Activated naive CD4-positive, alpha-beta T cell treated with Interleukin-2 at 50 U/mL for 16 hours (primary cell): ENCODE measurements at regions not wholly inside any gene's neighbourhood (a gene's known extent, or its start where the extent isn't known, plus 50 kb on each side); places are given as distances from the start of the nearest gene placed in this dataset.

ENCODE experiments used
- DNase-seq: peaks from one replicate; pipeline ENCODE4 v3.0.0-alpha.2; 2020

DNA sequence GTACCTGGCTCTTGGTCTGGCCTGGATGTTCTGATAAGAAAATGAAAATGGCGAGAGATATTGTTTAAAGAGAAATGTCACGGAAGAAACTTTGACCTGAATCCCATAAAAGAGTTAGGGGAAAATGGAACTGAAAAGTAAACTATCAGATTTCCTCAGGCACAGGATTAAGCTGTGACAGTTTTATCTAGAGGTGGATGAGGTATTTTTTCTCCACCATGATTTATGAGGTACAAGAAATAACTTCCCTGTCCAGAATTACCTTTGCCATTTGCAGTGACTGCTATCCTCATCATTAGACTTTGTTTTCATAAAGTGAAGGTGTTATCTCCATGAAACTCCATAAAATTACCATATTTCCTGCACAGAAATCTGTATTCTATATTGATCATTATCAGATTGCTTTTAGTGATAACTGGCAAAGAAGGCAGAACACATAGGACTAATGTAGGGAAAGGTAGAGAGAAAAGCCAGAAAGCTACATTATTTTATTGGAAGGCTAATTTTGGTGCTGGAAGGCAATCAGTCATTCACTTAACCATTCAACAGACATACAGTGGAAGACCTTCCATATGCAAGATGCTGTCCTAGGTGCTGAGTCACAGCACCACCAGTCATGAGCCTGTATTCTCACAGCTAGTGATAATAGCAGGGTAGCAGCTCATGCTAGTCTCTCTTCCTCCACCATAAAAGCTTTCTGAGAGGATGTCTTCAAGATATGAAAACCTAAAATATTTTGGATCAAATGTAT is 427.3 kb upstream of the CITED2 start:
- DNase-seq, result no peak

DNA sequence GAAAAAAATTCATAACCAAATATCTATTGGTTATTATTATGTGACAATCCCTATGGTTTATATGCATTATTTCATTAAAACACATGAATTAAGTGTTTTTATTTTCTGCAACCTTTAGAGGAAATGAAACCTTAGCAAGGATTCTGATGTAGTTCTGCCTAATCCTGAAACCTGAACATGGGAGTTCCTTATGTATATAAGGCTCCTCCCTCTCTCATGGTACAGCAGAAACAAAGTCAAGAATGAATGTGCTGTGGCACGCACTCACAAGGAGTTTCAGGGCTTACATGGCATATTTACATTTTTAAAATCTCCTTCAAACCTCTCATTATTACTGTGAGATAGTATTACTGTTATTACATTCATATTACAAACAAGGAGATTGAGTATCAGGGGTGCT is 426.4 kb upstream of the CITED2 start:
- DNase-seq, result no peak

DNA sequence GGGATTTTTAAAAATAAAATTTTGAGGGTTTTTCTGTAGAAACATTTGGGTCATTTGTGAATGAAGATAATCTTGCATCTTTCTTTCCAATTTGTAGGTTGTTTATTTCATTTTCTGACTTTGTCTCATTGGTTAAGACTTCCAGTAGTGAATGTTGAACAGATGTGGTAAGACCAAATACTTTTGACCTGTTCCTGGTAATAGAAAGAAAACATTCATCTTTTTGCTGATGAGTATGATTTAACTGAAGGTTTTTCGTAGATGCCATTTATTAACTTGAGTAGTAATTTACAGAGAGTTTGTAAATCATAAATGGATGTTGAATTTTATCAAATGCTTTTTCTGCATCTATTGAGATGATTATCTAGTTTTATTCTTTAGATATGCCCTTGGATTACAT is 416.1 kb upstream of the CITED2 start:
- DNase-seq, result no peak

DNA sequence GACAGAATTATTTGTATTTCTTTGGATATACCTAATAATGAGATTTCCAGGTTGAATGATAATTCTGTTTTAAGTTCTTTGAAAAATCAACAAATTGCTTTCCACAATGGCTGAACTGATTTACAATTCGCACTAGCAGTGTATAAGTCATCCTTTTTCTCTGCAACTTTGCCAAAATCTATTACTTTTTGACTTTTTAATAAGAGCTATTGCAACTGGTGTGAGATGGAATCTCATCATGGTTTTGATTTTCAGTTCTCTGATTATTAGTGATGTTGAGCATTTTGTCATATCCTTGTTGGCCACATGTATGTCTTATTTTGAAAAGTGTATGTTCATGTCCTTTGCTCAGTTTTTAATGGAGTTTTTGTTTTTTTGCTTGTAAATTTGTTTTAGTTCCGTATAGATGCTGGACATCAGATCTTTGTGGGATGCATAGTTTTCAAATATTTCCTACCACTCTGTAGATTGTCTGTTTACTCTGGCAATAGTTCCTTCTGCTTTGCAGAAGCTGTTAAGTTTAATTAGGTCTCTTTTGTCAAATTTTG is 409.8 kb upstream of the CITED2 start:
- no peak for DNase-seq

DNA sequence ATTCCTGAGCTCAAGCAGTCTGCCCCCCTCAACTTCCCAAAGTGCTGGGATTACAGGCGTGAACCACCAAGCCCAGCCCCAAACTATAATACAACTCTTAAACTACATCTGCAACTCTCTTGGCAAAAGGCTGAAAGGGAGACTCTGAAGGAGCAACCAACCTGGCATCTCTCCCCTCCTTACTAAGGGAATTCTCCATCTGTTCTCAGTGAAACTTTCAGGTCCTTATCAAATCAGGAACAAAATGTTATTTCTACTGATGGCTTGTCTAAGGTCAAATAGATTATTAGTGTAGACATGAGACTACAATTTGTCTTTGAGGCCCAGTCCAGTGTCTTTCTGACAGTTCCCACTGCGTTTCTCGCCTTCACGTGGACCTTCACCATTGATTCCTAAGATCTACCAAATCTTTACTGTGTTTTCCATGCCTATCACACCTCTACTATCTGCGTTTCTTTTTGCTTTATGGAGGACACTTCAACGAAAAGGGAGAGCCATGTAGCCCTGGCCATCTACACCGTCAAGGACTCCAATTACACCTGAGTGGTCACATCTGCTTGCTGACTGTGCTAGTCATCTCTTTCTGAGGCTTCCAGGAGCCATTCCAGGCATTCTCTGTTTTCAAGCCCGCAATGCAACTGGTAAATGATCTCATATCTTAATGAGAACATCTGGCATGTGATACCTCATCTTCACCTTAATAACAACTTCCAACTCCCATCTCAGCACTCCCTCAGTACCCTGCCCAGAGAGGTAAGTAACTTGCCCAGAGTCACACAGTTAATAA is 405.7 kb upstream of the CITED2 start:
- no peak for DNase-seq

DNA sequence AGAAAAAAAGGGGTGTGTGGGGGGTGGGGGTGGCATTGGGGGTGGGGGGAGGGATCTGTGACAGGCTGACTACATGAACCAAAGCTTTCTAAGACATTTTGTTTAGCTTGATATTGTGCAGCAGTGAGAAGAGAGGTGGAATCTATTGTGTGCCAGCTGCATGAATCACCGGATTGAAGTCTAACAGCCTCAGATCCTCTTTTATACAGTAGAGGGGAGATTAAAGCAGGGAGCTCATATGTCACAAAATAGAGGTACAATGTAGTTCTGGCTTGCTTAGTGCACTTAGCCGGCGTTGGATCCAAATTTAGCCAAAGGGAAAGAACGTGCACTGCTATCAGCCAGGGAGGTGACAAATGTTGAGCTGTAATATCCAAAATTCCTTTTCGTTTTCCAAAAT is 404.2 kb upstream of the CITED2 start:
- DNase-seq, result no peak

DNA sequence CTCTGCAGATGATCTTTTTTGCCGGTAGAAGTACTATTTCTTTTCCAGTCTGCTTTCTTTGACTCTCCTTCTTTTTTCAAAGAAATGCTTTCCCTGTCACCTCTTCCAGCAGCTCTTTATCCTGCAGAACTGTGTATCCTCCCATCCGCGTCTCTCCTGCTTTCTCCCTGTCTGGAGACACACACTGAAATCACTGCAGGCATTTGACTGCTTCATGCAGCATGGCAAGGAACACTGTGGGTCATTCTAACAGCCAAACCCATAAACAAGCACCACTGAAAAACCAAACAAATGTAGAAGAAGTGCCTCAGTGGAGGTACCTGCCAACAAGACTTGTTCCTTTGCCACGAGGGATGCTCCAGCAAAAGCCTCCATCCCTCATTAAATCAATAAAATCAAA is 403.7 kb upstream of the CITED2 start:
- DNase-seq, result no peak

DNA sequence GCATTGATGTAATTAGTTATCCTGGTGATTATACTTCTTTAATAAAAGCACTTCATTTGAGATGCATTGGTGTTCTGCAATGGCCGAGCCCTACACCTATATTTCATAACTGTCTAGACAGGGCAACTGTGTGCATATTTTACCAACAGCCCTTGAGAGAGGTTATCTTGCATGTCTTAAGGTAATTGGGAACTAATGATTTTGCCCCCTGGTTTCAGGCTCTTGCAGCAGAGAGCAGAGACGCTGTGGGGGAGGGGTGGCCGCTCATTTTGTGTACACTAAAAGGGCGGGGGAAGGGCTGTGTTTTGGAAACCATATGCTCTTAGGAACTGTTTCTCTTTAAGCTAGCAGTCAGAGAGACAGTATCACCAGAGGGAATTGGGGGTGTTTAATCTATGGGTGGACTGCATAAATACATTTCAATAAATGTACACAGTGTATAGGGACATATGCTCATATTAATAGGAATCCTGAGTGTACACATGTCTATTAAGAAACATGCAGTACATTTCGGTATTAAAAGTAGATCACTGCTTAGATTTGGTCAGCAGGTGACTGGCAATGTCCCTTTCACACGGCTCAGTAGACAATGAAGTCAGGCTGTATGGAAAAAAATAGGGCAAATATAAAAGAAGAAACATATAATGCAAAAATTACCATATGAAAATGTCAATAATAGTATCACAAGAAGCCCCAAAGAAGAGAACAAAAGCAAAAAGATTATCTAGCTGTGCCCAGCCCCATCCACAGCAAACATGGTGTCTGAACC is 402.9 kb upstream of the CITED2 start:
- no peak for DNase-seq

DNA sequence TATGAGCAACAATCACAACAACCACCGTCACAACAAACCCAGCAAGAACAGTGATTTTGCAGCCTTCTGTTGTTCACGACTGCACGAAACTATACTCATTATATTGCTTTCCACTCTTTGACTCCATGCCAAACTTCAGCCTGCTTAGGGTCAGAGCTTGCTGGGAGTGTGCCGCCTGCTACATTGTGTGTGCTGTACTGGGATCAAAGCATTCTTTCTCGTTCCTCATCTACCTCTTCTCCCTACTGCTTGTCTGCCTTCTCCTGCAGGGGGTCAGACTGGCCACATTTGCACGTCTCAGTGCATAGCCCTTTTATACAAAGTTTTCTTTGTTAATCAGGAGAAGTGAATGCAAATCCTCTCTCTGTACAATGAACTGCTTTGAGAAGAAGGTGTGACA is 401.6 kb upstream of the CITED2 start:
- DNase-seq, result no peak

DNA sequence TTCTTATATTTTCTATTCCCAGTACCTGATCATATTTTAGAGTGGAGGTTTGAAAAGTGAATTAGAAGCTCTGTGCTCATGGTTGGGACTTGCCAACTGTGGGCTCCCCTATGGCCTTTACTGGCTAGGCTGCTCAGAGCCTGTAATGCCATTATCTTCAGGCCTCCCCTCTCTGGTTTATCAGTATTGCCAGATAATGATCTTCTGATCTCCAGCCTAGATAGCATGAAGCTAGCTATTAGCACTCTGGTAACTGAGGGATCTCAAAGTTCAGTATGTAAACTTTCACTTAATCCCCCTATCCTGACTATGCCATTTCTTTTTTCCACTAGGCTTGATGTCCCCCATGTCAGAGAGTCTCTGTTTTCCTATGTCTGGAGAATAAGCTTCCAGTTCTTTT is 393.7 kb upstream of the CITED2 start:
- no peak for DNase-seq

DNA sequence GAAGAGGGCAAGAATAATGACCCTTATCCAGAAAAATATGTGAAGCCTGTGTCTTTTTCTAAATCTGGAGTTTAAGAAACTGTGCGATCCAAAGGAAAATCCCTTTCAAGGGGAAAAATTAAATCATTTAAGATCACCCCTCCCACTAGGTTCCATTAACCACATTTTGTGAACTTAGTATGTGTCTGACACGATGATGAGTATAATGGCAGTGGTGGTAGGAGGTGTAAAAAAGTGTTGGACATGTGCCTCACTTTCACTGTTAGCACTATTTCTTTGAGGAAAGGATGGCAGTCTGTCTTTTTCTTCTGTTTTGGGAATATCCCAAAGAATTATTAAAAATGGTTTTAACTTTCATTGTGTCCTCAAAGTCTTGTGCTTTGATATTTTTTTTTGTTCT is 392.3 kb upstream of the CITED2 start:
- no peak for DNase-seq

DNA sequence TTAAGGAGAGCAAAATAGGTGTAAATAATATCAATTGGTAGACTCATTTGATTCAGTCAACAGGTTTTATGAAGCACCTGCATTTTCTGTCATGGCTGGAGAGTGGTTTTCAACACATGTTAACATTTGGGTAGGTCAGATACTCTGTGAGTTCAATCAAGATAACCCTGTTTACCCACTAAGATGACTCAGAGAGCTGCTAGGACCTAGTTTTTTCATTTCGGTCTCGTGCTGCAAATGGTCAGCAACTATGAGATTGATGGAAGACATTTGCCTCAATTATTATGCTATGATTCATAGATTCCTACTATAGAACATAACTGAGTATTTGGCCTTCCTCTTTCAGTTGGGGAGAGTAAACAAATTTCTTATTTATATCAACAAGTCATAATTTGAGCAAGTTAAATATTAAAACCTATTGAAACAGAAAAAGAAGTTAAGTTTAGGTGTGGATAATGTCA is 391.4 kb upstream of the CITED2 start:
- no peak for DNase-seq

DNA sequence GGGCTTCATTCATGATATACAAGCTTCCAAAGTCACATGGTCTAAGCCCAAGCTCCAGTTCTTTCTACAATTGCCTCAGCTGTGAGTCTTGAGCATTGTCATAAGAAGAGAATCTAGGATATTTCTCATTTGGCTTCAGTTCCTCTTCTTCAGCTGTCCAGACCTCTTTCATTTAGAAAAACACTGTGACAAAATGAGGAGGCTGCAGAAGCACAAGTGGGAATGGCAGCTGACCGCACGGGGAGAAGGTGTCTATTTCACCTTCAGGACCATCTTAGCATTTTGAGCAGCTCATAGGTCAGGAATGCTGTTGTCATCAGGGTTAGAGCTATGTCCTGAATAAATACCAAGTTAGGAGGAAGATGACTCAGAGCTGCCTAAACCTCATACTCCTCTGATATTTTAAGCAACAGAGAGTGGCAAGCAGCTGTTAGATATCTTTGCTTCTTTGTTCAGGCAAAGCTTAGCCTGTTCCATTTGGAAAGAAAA is 390.1 kb upstream of the CITED2 start:
- no peak for DNase-seq

DNA sequence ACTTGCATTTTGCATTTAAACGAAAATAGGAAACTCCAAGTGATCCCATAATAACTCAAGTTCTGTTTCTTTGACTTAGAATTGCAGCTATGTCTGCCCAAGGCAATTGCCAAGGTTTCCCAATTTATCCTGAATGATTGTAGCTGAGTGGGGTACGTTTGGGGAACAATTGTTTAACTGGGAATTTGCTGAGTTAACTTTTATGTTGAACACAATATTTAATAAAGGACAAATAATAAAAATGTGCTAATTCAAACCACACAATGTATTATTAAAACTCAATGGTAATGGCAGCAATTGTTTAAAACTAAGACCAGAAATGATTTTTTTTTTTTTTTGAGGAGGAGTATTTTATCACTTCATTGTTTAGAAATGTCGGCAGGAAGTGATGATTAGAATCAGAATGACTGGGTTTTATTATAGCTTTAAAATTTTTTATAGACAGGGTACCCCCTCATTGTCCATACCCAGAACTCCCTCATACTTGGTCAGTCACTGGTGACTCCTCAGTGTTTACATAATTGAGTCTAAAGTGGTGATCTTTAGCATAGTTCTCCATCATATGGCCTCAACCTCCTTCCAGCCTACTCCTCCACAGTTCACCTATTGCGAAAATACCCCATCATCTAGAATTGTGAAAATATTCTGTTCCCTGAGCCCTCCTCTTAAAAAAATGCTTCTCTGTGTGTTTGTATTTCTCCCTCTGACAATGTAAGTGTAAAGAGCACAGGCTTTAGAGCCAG is 389.2 kb upstream of the CITED2 start:
- no peak for DNase-seq

DNA sequence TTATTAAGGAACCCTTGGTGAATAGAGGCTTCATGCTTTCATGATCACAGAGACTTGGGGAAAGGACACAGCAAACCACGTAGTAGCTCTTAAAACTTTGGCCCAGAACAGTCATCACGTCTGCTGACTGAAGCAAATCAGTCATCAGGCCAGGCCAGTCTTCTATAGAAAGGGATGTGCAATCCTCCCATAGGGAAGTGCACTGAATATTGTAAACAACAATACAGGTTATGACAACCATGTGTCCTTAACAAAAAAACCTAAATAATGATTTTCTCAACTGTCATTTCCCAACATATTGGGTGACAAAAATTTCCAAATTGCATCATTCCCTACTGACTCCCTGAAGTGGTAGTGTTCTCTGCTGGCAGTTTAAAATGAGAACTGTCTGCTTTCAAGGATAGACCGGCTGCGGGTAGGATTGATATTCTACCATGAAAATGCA is 388.2 kb upstream of the CITED2 start:
- no peak for DNase-seq

DNA sequence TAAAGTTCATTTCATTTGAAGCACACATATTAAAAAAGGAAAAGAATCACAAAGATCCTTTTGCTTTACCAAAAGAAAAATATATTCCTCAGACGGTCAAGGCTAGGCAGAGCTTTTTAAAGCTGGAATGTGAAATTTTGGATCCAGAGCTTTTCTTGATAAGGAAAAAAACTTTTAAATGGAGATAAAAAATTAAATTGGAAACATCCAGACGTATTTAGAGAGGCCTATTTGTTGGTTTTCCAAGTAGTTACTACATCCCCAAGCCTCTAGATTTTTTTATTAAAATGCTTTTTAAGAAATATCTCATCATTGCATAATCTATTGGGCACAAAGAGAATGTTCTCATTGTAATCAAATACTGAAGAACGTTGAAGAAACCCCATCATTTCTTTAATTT is 385.7 kb upstream of the CITED2 start:
- DNase-seq, result no peak

DNA sequence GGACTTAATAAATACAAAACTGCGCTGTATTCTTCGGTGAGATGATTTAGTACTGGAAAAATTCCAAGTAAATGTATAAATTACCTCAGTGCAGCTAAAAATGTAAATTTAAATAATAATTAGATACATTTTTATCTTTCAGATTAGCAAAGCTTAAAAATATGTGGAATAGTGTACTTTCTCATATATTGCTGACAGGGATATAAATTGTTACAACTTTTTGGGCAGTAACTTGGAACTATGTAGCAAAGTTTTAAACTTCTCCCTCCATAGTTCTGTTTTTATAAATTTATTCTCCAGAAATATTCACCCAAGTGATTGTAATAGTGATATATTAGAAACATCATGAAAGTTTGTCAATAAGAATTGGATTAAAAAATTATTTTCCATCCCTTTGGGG is 384.6 kb upstream of the CITED2 start:
- DNase-seq, result no peak

DNA sequence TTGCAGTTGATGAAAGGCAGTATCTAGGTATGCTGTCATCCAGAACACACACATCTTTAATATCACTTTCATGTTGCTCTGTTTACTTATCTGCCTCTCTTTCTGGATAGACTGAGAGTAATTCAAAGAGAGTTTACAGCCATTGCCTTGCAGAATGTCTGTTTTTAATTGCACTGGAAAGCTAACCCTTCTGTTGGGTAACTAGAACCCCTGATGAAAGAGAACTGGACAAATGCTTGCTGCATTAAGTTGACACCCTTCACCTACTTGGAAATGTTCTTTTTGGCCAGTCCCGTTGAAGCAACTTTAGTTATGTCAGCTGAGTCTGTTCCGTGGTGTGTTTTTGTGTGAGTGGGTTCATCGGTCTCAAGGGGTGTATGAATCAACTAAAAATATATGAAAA is 383.8 kb upstream of the CITED2 start:
- DNase-seq, result no peak

DNA sequence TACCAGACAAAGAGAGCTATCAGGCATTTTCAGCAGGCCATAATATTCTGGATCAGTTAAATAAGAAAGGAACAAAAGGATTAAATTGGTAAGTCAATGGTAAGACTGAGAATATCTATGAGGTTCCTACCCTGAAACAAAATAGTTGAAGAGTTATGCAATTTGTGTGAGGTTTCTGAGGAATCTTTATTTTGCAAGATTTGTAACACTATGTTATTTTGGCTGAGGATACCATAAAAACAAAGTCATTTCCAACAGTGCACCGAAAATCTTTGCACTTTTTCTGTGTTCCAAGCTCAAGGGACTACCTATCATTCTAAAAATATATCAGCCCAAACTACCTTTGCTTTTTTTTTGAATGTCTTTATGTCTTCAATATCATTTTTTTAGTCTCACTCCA is 383.3 kb upstream of the CITED2 start:
- DNase-seq, result no peak

DNA sequence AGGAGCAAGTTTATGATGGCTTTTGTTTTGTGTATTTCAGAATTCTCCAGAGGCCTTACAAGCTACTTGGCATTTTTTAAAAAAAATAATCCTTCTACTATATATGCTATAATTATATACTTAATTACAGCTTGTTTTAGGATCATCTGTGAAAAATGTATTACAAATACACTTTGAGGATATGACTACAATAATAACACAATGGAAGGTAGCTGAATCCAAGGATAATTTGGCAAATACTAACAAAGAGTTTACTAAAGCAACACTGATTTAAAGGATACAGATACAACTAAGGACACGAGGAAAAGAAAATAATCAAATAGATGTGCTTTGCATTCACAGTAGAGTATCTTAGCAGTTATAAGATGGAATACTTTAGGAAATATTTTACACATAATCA is 381.9 kb upstream of the CITED2 start:
- DNase-seq, result no peak

DNA sequence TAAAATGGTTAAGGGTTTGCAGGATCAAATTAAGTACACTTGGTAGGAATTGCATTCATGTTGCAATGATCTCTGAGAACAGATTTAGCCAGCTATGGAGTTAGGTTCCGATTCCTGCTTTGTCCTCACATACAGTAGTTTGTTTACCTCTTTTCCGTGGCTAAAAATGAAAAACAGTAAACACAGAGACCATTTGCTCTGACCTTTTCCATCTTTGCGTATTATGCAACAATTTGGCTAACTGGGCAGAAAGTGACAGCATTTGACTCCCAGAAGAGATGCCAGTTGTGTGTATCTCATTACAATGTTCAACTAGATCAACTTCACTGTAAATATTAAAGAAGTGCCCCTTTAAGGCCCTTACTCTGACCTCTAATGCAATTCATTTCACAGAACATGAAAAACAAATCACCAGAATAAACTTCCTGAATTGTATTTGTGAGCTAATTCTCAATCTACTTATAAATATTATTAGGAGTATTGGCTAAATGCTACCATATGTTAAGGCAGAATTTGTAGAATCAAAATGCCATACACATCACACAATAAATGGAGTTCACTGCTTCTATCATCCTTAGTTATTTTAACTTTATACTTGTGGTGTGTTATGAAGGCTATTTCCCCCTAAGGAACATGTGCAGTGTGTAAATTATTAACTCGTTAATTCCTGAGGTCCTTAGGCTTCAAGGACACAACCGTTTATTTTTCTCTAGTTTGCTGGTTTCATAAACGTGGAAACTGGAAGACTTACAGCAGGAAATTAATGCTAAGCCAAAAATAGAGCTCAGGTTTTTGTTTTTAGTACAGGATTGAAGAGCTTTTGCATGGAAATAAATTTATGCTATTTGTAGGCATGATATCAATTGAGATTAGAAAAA is 380.7 kb upstream of the CITED2 start:
- no peak for DNase-seq
